Occipital lobe (tissue), 1 donor: ENCODE measurements at regions not wholly inside any gene's neighbourhood (a gene's known extent, or its start where the extent isn't known, plus 50 kb on each side); places are given as distances from the start of the nearest gene placed in this dataset.

Experiments used
- DNase-seq: peaks from one replicate; lab custom pipeline; 2025; lab: John Stamatoyannopoulos, UW

GRCh38 chr5:125169396-125169795, 423.0 kb upstream of the ZNF608 start:
- no peak for DNase-seq

- no peak for DNase-seq
Measured at GRCh38 chr5:125171641-125172040, 425.2 kb upstream of the ZNF608 start.

- DNase-seq = no peak
Measured at GRCh38 chr5:125175348-125176004, 429.0 kb upstream of the ZNF608 start.

- DNase-seq = no peak
Measured at GRCh38 chr5:125176005-125176390, 429.6 kb upstream of the ZNF608 start.

- no peak for DNase-seq
Measured at GRCh38 chr5:125177340-125177739, 430.9 kb upstream of the ZNF608 start.

GRCh38 chr5:125179612-125180011, 433.2 kb upstream of the ZNF608 start:
- DNase-seq = no peak

GRCh38 chr5:125180231-125180829, 433.9 kb upstream of the ZNF608 start:
- DNase-seq = no peak

- DNase-seq = no peak
Measured at GRCh38 chr5:125181159-125181558, 434.7 kb upstream of the ZNF608 start.

- no peak for DNase-seq
Measured at GRCh38 chr5:125181955-125182354, 435.5 kb upstream of the ZNF608 start.

- DNase-seq = no peak
Measured at GRCh38 chr5:125185740-125186139, 439.3 kb upstream of the ZNF608 start.

- DNase-seq = no peak
Measured at GRCh38 chr5:125186911-125187375, 440.5 kb upstream of the ZNF608 start.

- no peak for DNase-seq
Measured at GRCh38 chr5:125189531-125189941, 443.1 kb upstream of the ZNF608 start.

GRCh38 chr5:125190232-125191087, 444.0 kb upstream of the ZNF608 start:
- DNase-seq = no peak

- DNase-seq = no peak
Measured at GRCh38 chr5:125194883-125195282, 448.4 kb upstream of the ZNF608 start.

- DNase-seq = no peak
Measured at GRCh38 chr5:125196481-125197111, 450.2 kb upstream of the ZNF608 start.

- DNase-seq = no peak
Measured at GRCh38 chr5:125197321-125197720, 450.9 kb upstream of the ZNF608 start.

- peak; percentile 43 for DNase-seq
Measured at GRCh38 chr5:125198270-125198974, 452.0 kb upstream of the ZNF608 start.

GRCh38 chr5:125199373-125199772, 452.9 kb upstream of the ZNF608 start:
- DNase-seq = no peak

GRCh38 chr5:125199968-125200865, 453.8 kb upstream of the ZNF608 start:
- no peak for DNase-seq

GRCh38 chr5:125200866-125201373, 454.5 kb upstream of the ZNF608 start:
- DNase-seq = no peak
